HPDE6-E6E7 (cell line): ENCODE measurements at regions not wholly inside any gene's neighbourhood (a gene's known extent, or its start where the extent isn't known, plus 50 kb on each side); places are given as distances from the start of the nearest gene placed in this dataset.

ENCODE experiments used
- DNase-seq: peaks from one replicate; pipeline ENCODE4 v3.0.0; 2011; ENCODE audit warnings: missing footprints; ENCODE audit errors: extremely low spot score

GRCh38 chr17:36756695-36757094 lies 155.3 kb downstream of the MRM1 start:
- DNase-seq = no peak

DNA sequence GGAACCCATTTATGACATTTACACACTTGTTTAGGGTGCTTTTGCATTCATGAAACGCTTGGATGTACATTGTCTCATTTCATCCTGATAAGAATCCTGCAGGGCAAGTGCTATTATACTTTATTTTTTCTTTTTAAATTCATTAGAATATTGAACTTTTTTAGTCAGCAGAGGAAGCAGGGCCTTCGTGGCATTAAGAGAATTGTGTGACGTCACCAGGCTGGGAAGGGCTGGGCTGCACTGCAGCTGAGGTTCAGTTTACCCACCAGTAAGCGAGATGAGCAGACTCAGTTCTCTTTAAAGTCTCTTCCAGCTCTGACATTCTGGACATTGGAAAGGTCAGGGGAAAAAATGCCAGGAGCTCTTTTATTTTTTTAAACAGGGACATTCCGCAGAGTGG lies 159.0 kb downstream of the MRM1 start:
- no peak for DNase-seq

GRCh38 chr17:36761203-36761950 lies 160.0 kb downstream of the MRM1 start:
- no peak for DNase-seq

DNA sequence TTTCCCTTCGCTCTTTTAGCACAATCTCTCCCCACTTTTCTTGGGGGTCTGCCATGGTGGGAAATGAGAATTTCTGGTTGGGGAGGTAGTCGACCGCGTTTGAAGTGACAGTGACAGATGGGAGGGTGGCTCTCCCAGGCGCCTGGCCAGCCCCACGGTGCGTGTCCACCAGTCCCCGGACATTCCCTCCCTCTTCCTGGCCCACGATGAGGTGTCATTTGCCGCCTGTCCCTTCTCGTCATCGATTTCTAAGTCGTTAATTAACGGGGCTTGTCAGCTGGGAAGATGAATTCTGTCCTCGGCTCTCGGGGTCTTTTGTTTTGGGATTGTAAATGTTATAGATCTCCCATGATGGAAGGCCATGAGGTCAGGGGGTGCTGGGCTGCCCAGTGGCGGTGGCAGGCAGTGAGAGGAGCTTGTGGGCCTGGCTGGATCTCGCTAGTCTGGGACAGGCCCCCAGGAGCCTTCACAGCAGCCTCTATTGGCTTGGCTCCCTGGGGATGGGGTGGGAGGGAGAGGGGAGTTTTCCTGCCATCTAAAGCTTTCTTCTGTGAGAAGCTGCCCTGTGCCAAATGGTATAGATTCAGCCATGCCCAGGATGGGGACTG lies 164.2 kb downstream of the MRM1 start:
- DNase-seq = no peak

DNA sequence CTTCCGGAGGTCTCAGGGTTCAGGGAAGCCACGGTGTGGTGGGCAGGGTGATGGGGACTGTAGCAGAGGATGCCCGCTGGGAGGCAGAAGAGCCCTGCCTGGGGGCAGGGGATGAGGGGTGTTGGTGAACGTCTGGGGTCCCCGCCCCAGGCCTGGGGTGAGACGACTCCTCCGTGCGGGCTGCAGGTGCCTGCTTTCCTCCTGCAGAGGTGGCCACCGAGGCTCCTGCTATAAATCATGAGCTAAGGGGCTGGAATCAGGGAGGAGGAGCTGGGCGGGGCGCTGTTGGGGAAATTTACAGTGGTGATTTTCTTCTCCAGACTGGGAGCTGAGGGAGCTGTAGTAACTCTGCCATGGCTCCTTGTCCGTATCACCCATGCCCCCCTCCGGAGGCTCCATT lies 167.0 kb downstream of the MRM1 start:
- no peak for DNase-seq

GRCh38 chr17:36773039-36773438 lies 164.2 kb upstream of the LHX1 start:
- no peak for DNase-seq

DNA sequence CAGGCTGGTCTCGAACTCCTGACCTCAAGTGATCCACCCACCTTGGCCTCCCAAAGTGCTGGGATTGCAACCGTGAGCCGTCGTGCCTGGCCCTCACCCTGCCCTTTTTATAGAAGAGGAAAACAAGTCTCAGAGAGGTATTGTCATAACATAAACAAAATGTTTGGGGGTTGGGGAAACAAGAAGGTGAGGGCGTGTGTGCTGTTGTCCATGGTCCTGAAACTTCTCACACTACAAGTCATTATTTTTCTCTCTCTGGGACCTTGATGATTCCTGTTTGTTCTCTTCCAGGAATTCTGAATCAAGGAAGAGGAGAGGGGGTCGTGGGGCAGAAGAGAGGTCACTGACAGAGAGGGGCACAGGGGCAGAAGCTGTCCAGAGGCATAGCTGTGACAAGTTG lies 160.2 kb upstream of the LHX1 start:
- no peak for DNase-seq

GRCh38 chr17:36778448-36778847 lies 158.8 kb upstream of the LHX1 start:
- DNase-seq = no peak

GRCh38 chr17:36779550-36779949 lies 157.7 kb upstream of the LHX1 start:
- DNase-seq = no peak

DNA sequence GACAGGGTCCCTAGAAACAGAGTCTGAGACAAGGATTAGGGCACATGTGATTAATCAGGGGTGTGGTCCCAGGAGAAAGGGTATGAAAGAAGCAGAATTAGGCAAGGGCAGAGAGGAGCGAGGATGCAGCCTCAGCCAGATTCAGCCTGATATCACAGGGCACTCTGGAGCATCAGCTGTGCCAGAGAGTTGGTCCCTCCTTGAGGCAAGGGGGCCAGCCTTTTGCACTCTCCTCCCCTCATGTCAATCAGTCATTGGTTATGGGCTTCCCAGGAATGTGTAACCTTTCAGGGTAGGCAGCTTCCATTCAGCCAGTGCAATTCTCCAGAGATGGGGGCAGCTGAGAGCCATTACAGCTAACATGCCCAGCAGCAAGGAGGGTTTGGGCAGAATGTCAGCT lies 152.6 kb upstream of the LHX1 start:
- DNase-seq = no peak

DNA sequence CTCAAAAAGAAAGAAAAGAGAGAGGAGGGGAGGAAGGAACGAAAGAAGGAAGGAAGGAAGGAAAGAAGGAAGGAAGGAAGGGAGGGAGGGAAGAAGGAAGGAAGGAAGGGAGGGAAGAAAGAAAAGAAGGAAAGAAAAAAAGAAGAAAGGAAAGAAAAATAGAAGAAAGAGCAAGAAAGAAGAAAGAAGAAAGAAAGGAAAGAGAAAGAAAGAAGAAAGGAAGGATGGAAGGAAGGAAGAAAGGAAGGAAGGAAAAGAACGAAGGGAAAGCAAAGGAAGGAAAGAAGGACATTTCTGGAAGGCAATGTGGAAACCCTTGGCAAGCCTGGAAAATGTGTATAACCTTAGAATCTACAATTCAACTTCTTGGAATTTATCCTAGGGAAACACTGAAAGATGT lies 150.4 kb upstream of the LHX1 start:
- DNase-seq = no peak

DNA sequence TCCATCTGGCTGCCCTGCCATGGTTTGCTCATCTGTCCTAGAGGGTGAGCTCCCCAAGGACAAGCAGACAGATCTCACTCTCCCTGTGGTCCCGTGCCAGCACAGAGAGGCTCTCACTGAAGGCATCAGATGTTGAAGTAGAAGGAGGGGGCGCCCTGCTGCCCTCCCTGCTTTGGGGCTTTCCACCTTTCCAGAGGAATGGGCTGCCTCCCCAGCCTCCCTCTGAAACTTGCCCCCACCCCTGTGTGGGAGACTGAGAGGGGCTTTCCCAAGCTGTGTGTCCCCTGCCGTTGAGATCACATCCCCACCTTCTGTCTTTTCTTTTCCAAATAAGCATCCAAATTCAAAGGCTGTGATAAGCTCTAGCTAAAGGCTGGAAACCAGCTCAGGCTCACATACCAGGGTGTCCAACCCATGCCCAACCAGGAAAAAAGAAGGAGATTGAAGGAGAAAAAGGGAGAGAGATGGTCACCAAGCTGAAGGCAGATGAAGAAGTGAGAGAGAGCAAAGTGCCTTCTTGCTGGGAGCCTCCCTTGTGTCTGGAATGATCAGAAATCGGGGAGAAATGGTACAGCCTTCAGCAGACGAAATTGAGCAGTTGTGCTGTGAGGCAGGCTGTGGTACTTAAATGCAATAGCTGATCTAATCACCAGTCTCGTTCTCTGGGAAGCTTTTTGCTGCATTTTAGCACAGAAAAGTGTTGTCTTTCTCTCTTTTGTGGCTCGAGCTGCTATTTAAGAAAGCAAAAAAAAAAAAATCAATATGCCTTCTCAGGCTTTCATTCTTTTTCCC lies 145.9 kb upstream of the LHX1 start:
- no peak for DNase-seq

DNA sequence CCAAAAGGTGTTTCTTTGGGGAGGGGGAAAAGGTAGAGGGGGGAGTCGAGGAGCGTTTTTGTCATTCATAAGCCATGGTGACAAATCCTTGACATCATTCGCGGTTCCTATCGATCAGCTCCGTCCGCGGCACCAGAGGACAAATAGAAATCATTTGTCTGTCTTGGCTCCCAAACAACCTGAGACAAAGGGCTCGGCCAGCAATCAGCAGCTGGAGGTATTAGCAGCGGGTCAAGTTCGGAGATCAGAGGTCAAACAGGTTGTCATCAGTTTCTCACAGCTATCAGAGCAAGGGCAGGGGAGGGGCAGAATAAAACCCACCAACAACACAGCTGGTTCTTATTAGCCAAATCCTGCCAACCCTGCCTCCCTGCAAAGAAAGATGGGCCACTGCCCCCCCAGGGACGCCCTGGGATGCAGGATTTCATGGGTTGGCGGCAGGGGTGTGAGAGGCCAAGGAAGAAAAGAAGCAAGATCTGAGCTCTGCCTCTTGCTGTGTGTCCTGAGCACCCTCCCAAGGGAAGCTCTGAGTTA lies 145.3 kb upstream of the LHX1 start:
- no peak for DNase-seq

GRCh38 chr17:36792849-36793248 lies 144.4 kb upstream of the LHX1 start:
- no peak for DNase-seq

DNA sequence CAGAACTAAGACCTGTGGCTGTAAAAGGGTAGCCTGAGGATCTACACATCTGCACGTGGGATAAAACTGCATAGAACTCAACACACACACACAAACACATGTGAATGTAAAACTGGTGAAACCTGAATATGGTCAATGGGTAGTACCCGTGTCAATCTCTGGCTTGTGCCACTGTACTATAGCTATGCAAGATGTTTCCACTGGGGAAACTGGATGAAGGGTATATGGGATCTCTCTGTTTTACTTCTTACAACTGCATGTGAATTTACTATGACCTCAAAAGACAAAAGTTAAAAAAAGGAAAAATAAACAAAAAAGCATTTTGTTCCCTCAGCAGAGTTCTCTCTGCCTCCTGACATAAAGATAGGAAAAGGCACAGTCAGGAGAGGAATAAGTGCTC lies 143.3 kb upstream of the LHX1 start:
- no peak for DNase-seq

GRCh38 chr17:36807496-36808179 lies 129.6 kb upstream of the LHX1 start:
- DNase-seq = no peak

DNA sequence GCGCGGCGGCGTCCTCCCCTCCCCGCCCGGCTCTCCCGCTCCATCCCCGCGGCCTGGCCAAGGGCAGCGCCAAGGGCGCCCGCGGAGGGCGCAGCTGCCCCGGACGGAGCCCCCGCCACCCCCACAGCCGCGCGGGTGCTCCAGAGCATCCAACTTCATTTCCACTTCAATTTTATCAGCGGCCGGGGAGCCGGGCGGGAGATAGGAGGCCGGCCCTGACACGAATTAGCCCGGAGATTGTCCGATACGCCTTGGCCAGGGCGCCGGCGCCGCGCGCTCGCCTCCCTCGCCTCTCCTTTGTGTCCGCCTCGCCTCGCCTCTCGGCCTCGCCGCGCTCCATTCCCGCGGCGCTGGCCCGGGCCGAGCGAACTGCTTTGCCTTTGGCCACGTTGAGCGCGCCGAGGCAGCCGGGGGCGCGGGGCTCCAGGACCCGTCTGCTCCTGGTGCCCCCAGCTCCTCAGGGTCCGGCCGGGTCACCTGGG lies 129.1 kb upstream of the LHX1 start:
- no peak for DNase-seq

DNA sequence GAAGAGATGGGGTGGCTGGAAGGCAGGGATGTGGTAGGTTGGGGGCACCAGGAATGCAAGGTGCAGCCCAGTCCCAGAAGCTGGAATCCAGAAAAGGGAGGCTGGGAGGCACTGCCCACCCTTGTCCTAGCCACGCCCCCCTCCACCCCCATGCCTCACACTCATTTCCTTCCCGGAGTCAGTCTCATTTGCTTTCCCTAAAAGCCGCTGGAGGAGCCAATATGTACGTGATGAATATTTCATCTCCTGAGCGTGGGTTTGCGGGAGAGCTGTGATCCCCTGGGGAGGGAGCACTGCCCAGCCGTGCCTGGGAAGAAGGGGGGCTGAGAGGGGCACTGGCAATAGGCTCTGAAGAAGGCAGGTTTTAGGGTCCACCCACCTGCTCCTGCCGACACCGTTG lies 124.5 kb upstream of the LHX1 start:
- no peak for DNase-seq

DNA sequence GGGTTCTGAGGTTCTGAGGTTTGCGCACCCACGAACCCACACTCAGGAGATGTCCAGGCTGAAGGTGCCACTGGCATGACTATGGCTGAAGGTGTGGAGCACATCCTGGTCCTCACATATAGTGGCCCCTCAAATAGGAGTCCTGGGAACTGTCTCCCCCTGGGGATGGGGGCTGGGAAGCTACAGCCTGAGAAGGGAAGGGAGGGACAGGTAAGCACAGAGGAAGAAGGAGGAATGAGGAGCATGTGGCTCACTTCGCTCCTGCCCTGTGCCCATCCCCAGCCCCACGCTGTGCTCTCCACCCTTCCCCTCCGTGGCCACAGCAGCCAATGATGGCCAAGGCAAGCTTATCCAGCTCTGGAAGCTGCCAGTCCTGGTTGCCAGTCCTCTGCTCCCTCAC lies 123.9 kb upstream of the LHX1 start:
- no peak for DNase-seq

GRCh38 chr17:36813957-36814563 lies 123.2 kb upstream of the LHX1 start:
- no peak for DNase-seq

DNA sequence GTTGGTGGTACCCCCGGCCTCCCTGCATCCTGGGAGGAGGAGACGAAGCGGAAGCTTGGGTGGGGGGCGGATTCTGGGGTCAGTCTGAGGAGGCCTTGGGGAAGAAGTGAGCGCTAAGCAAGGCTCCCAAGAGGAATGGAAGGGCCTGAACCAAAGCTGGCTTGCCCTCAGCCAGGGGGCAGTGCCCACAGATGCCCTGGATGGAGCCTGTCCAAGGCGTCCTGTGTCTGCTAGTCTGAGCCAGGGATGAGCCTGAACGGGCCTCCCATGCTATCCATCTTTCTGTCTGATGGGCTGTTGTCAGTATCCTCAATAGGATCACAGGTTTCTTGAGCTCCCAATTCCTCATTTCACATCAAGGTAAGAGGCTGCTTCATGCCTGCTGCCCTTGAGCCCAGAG lies 122.3 kb upstream of the LHX1 start:
- no peak for DNase-seq
